SJCRH30 (cell line): ENCODE measurements at regions not wholly inside any gene's neighbourhood (a gene's known extent, or its start where the extent isn't known, plus 50 kb on each side); places are given as distances from the start of the nearest gene placed in this dataset.
"Not testable (repeated sequence)": the region's sequence is repeated elsewhere in the genome, so short reads cannot be mapped to it uniquely, and the experiment has no call there.

Experiments used
- DNase-seq, 2 experiments: peaks; one replicate each; pipeline ENCODE4 v3.0.0-alpha.2; 2015 to 2020
- H3K27ac ChIP-seq: fragments of 250-450 bp; sonication (Bioruptor Pico); 2 replicates; pipeline ENCODE4 v1.5.1; 2020; ENCODE audit warnings: mild to moderate bottlenecking, moderate library complexity
- H3K27me3 ChIP-seq: fragments of 250-450 bp; sonication (Bioruptor Pico); 2 replicates; pipeline ENCODE4 v1.5.1; 2020; ENCODE audit warnings: mild to moderate bottlenecking, moderate library complexity
- H3K36me3 ChIP-seq: fragments of 250-450 bp; sonication (Bioruptor Pico); 2 replicates; pipeline ENCODE4 v1.5.1; 2020; ENCODE audit warnings: mild to moderate bottlenecking, moderate library complexity
- H3K4me1 ChIP-seq: fragments of 250-450 bp; sonication (Bioruptor Pico); 2 replicates; pipeline ENCODE4 v1.5.1; 2020; ENCODE audit warnings: mild to moderate bottlenecking, moderate library complexity
- H3K4me3 ChIP-seq: fragments of 250-450 bp; sonication (Bioruptor Pico); 2 replicates; pipeline ENCODE4 v1.5.1; 2020; ENCODE audit warnings: mild to moderate bottlenecking, moderate library complexity
- H3K9me3 ChIP-seq: fragments of 250-450 bp; sonication (Bioruptor Pico); replicated peaks from 2 replicates; pipeline ENCODE4 v1.5.1; 2020; ENCODE audit warnings: mild to moderate bottlenecking, moderate library complexity

DNA sequence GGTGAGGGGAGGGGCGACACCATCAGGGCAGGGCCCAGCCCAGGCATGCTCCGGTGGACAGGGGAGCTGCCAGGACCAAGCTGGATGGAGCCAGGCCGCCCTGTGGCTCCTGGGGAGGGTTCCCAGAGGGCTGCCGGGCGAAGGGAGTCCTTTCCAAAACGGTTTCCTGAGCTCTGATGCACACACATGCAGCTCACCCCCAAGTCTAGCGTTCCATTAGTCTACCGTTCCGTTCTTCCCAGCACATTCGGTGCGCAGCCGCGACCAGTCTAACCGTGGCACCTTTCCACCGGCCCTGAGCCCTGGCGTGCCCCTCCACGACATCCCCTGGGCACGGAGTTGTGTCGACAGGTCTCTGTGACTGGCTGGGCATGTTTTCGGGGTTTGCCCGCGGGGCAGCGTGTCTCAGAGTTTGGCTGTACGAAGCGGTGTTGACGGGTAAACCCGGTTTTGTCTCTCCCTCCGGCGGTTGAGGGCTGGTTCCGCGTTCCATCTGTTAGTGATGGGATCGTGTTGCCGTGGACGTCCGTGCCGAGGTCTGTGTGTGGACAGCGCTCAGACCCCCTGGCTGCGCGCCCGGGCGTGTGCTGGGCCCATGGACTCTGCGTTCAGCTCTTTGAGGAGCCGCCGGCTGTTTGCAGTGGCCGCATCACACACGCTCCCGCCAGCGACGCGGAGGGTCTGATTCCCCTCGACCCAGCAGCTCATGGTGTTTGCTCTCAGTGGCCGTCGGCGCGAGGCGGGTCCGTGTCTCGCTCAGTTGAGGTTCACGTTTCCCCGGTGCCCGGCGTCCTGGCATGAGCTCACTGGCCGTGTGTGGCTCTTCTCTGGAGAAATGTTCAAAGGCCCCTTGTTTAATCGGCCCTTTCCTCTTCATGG, 121.2 kb downstream of the IGLL1 start:
- Histone ChIP-seq H3K4me1 (no peaks in the 10 kb centered on the region), H3K9me3 (no peaks in the 10 kb centered on the region), H3K4me3 (no peak overlapping the region), H3K27ac (no peak overlapping the region), H3K36me3 (no peaks in the 10 kb centered on the region), H3K27me3 (no peaks in the 10 kb centered on the region; the same call in 1 of the 2 replicates)
- no peak for DNase-seq

DNA sequence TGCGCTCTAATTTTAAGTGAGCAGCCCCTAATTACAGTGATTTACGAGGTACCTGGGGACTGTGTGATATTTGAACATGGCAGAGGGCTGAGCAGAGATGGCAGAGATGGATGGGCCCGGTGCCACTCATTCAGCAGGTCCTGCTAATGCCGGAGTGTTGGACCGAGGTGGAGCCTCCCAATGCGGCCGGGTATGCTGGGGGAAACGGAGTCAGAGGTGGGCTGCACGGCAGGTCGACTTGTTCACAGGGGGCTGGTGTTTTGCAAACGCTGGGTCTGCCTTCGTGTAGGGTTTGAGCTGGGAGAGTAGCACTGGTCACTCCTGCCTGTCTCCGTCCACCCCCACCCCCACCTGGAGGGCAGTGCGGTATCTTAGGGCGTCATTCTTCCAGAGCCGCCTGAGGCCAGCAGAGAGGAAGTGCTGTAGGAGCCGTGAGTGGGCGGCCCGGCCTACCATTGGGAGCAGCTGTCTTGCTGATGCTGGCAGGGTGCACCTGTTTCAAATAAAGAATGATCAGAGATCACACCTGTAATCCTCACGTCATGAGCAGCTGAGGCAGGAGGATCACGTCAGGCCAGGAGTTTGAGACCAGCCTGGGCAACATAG, 122.6 kb downstream of the IGLL1 start:
- Histone ChIP-seq H3K27ac (no peak overlapping the region), H3K36me3 (no peaks in the 10 kb centered on the region)
- peak in 1 of 2 experiments; percentile 34 for DNase-seq

DNA sequence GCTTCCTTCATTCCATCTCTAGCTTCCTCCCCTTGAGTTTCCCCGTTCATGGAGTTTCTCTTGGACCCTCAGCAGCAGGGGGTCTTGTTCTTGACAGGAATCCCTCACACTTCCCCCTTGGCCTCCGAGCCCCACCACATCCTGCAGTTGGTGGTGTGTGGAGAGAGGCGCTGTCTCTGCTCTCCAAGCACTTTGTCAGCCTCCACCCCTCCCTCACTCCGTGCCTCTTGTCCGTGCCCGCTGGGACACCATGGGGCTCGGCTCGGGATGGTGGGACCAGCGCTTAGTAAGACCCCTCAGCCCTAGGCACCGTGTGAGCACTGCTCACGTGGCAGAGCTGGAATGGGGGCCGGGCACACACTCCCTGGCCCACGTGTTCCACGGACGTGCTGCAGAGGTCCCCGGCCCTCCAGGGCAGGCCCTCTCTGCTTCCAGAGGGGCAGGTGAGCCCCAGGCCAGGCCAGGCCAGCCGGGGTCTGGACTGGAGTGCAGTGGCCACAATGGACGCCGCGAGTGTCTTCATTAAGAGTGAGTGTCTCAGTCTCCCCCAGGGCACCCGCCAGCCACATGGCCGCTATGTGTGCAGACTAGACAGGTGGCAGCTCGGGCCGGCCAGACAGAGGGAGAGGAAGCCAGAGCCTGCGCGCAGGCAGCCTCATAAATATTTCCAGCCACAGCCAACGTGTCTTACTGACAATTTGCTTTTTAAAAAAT, 123.3 kb downstream of the IGLL1 start:
- not testable (repeated sequence) for H3K27ac ChIP-seq, H3K36me3 ChIP-seq, H3K27me3 ChIP-seq, H3K9me3 ChIP-seq, H3K4me3 ChIP-seq, H3K4me1 ChIP-seq
- DNase-seq, result peak in 1 of 2 experiments; percentile 36

More for the DNA sequence above, 122.6 kb downstream of the IGLL1 start:
- Histone ChIP-seq H3K4me3 (no peak overlapping the region), H3K9me3 (no peaks in the 10 kb centered on the region), H3K4me1 (no peaks in the 10 kb centered on the region), H3K27me3 (no peaks in the 10 kb centered on the region)

GRCh38 chr22:23454345-23454744, 125.7 kb downstream of the IGLL1 start:
- not testable (repeated sequence) for DNase-seq, H3K27me3 ChIP-seq, H3K9me3 ChIP-seq, H3K36me3 ChIP-seq, H3K27ac ChIP-seq, H3K4me3 ChIP-seq, H3K4me1 ChIP-seq

DNA sequence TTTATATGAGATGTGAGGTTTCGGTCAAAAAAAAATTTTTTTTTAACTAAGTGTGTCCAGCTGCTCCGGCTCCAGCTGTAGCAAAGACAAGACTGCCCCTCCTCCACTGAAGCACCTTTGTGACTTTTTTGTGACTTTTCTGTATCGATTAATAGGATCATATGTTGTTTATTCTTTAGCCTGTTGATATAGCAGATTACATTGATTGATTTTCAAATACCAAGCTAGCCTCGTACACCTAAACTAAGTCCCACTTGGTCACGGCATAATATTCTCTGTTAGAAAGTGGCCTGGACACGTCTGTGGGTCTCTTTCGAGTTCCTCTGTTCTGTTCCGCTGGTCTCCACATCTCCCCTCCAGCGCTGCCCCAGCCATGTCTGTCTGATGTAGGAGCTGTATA, 126.8 kb downstream of the IGLL1 start:
- no peaks in the 10 kb centered on the region for H3K36me3 ChIP-seq
- H3K4me1 ChIP-seq, result no peaks in the 10 kb centered on the region
- H3K9me3 ChIP-seq, result no peaks in the 10 kb centered on the region
- no peak for DNase-seq
- no peak overlapping the region for H3K27ac ChIP-seq
- no peak overlapping the region for H3K4me3 ChIP-seq
- no peaks in the 10 kb centered on the region for H3K27me3 ChIP-seq

DNA sequence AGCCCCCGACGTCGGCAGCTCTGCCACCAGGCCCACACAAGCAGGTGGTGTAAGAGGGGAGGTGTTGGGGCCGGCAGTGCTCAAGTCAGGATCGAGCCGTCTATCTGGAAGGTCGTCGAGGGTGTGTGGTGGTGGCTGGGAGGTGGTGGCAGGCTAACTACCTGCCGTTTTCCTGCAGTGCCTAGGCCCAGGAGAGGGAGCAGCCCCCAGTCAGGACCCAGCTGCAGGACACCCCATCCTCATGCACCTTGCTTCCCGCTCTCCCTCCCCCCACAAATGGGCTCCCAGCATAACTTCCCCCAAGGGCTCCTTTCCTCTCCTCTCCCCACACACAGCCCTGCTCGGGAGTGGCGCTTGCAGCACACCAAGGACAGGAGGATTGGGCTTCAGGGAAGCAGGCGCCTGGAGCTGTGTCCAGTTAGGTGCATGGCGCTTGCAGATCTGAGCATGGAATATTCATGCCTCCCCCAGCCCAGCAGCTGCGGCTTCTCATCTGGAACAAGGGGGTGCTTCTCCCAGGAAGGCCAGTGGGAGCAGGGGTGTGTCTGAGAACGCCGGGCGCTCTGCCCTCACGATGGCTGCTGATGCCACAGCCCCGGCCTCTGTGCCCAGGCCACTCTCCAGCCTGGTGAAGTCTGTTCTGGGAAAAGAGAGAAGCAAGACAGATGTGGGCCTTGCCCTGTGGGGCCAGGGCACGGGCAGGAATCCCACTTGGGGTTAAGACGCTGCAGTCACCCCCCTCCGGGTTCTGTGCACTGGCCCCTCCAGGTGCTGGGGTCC, 127.7 kb downstream of the IGLL1 start:
- DNase-seq, result no peak
- H3K27me3 ChIP-seq, result no peaks in the 10 kb centered on the region
- no peaks in the 10 kb centered on the region for H3K9me3 ChIP-seq
- H3K4me3 ChIP-seq, result no peak overlapping the region
- no peak overlapping the region for H3K27ac ChIP-seq
- no peaks in the 10 kb centered on the region for H3K4me1 ChIP-seq
- no peaks in the 10 kb centered on the region for H3K36me3 ChIP-seq

- H3K9me3 ChIP-seq, H3K27me3 ChIP-seq, H3K36me3 ChIP-seq, H3K4me1 ChIP-seq, H3K4me3 ChIP-seq, DNase-seq, H3K27ac ChIP-seq: not testable (repeated sequence)
Measured at GRCh38 chr22:23451452-23452230, 128.4 kb downstream of the IGLL1 start.

DNA sequence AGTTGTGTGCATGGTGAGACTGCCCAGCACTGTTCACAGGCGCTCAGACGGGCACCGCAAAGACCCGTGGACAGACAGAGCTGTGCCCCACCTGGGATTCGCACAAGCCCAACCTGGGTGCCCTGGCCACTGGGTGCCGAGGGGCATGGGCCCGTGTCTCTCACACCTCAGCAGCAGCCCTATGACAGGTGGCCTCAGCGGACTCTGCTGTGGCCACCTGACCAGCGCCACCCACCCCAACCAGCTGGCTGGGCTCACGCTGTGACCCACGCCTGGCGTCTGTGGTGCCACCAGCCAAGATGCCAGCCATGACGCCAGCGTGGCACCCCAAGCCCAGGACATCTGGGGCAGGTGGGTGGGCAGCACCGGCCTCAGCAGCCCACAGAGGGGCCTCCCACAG, 129.3 kb downstream of the IGLL1 start:
- not testable (repeated sequence) for DNase-seq, H3K27me3 ChIP-seq, H3K9me3 ChIP-seq, H3K27ac ChIP-seq, H3K36me3 ChIP-seq, H3K4me3 ChIP-seq, H3K4me1 ChIP-seq

GRCh38 chr22:23450434-23450795, 129.7 kb downstream of the IGLL1 start:
- no peaks in the 10 kb centered on the region for H3K4me1 ChIP-seq
- no peak for DNase-seq
- no peaks in the 10 kb centered on the region for H3K27me3 ChIP-seq
- no peaks in the 10 kb centered on the region for H3K36me3 ChIP-seq
- no peaks in the 10 kb centered on the region for H3K9me3 ChIP-seq
- no peak overlapping the region for H3K4me3 ChIP-seq
- no peak overlapping the region for H3K27ac ChIP-seq

DNA sequence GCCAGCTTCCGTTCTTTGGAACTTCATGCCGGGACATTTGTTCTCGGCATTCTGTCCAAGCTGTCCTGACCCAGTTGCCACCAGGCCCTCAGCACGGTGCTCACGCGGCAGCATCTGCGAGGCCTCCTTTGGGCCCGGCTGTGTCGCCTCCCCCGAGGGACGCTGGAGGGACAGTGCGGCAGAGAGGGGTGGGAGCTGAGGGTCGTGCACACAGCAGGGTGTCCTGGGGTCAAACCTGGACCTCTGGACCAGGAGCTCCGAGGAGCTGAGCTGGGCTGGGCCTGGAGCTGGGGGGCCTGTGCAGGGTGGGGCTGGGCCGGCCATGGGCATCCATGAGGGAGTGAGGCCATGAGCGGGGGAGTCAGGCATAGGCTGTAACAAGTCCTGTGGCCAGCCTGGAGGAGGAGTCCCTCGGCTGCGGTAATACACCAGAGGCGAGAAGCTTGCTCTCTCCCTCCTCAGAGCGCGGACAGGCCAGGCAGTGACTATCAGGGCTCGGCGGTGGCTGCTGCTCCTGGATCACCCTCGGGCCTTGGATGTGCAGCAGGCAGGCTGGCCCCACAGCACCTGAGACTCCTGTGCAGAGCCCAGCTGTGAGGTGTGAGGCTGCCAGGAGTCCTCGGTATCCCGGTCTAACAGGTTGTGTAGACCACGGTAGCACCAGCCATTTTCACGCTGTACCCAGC, 130.2 kb downstream of the IGLL1 start:
- not testable (repeated sequence) for H3K4me1 ChIP-seq, H3K4me3 ChIP-seq, DNase-seq, H3K27ac ChIP-seq, H3K27me3 ChIP-seq, H3K36me3 ChIP-seq, H3K9me3 ChIP-seq

DNA sequence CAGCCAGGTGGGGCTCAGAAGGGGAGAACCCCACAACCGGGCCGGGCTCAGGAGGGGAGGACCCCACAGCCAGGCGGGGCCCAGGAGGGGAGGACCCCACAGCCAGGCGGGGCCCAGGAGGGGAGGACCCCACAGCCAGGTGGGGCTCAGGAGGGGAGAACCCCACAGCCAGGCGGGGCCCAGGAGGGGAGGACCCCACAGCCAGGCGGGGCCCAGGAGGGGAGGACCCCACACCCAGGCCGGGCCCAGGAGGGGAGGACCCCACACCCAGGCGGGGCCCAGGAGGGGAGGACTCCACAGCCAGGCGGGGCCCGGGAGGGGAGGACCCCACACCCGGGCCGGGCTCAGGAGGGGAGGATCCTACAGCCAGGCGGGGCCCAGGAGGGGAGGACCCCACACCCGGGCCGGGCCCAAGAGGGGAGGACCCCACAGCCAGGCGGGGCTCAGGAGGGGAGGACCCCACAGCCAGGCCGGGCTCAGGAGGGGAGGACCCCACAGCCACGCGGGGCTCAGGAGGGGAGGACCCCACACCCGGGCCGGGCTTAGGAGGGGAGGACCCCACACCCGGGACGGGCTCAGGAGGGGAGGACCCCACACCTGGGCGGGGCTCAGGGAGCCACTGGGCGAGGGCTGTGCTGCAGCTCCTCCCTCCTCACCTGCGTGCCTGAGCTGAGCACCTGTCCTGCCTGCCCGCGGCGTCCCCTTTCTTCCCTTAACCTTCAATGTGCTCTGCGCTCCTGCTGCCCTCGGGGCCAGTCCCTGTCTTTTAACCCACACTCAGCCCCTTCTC, 131.4 kb downstream of the IGLL1 start:
- not testable (repeated sequence) for H3K4me3 ChIP-seq, H3K4me1 ChIP-seq, H3K27me3 ChIP-seq, H3K36me3 ChIP-seq, H3K9me3 ChIP-seq, H3K27ac ChIP-seq, DNase-seq

- Histone ChIP-seq H3K9me3 (no peaks in the 10 kb centered on the region), H3K4me3 (no peak overlapping the region), H3K27ac (no peak overlapping the region), H3K4me1 (no peaks in the 10 kb centered on the region), H3K36me3 (no peaks in the 10 kb centered on the region), H3K27me3 (no peaks in the 10 kb centered on the region)
- no peak for DNase-seq
Measured at GRCh38 chr22:23446796-23447350, 133.2 kb downstream of the IGLL1 start.

DNA sequence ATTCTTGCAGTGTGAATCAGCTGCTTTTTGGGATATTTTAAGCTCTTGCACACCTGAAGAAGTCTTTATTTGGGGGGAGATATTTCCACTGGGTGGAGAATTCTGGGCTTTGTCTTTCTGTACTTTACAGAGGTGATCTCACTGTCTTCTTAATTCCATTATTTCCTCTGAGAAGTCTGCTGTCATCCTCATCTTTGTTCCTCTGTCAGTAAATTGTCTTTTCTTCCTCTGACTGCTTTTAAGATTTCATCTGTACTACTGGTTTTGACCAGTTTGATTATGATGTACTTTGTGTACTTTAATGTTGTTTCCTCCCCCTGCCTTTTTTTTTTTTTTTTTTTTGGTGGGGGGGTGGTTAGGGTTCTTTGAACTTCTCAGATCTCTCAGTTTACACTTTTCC, 133.9 kb downstream of the IGLL1 start:
- H3K4me3 ChIP-seq, H3K36me3 ChIP-seq, DNase-seq, H3K4me1 ChIP-seq, H3K27ac ChIP-seq, H3K27me3 ChIP-seq, H3K9me3 ChIP-seq: not testable (repeated sequence)
